Loucy (cell line): ENCODE measurements at regions not wholly inside any gene's neighbourhood (a gene's known extent, or its start where the extent isn't known, plus 50 kb on each side); places are given as distances from the start of the nearest gene placed in this dataset.

ENCODE experiments used
- H2AFZ ChIP-seq: fragments of 200-600 bp; sonication (generic); 2 replicates; pipeline ENCODE4 v1.6.0; 2016; ENCODE audit warnings: antibody characterized with exemption, mild to moderate bottlenecking, low read length, moderate library complexity
- H3F3A ChIP-seq: fragments of 200-600 bp; 2 replicates; pipeline ENCODE4 v1.6.0; 2016; ENCODE audit warnings: antibody characterized with exemption, low read depth, mild to moderate bottlenecking
- H3K27me3 ChIP-seq: fragments of 200-600 bp; sonication (generic); 2 replicates; pipeline ENCODE4 v1.6.1; 2014; ENCODE audit warnings: low read length, mild to moderate bottlenecking; ENCODE audit not compliant: insufficient read depth, poor library complexity, severe bottlenecking
- H3K36me3 ChIP-seq: fragments of 200-600 bp; sonication (generic); 2 replicates; pipeline ENCODE4 v1.6.1; 2016; ENCODE audit warnings: low read length; ENCODE audit not compliant: insufficient read depth
- H3K4me1 ChIP-seq: fragments of 200-600 bp; sonication (generic); 2 replicates; pipeline ENCODE4 v1.5.1; 2014; ENCODE audit warnings: low read length, mild to moderate bottlenecking; ENCODE audit not compliant: insufficient read depth, poor library complexity, severe bottlenecking
- H3K4me2 ChIP-seq: fragments of 200-600 bp; sonication (generic); 2 replicates; pipeline ENCODE4 v1.6.0; 2014; ENCODE audit warnings: antibody characterized with exemption, low read length, low read depth, mild to moderate bottlenecking; ENCODE audit not compliant: poor library complexity, severe bottlenecking
- H3K4me3 ChIP-seq: fragments of 200-600 bp; sonication (generic); 2 replicates; pipeline ENCODE4 v1.5.1; 2014; ENCODE audit warnings: low read length, mild to moderate bottlenecking, mixed read lengths; ENCODE audit not compliant: poor library complexity, severe bottlenecking
- H3K79me2 ChIP-seq: fragments of 200-600 bp; sonication (generic); 2 replicates; pipeline ENCODE4 v1.6.1; 2014; ENCODE audit warnings: low read length; ENCODE audit not compliant: insufficient read depth
- H3K9ac ChIP-seq: fragments of 200-600 bp; sonication (generic); 2 replicates; pipeline ENCODE4 v1.6.0; 2014; ENCODE audit warnings: mild to moderate bottlenecking, low read depth, low read length, moderate library complexity; ENCODE audit not compliant: poor library complexity, severe bottlenecking
- H3K9me2 ChIP-seq: fragments of 200-600 bp; sonication (generic); replicated peaks from 2 replicates; pipeline ENCODE4 v1.6.1; 2016; ENCODE audit warnings: low read depth, low read length, mixed read lengths
- H3K9me3 ChIP-seq: fragments of 200-600 bp; sonication (generic); 2 replicates; pipeline ENCODE4 v1.6.1; 2014; ENCODE audit warnings: mild to moderate bottlenecking, antibody characterized with exemption, low read length, low read depth; ENCODE audit not compliant: insufficient read depth
- H4K20me1 ChIP-seq: fragments of 200-600 bp; sonication (generic); 2 replicates; pipeline ENCODE4 v1.6.0; 2014; ENCODE audit warnings: antibody characterized with exemption, low read length, mild to moderate bottlenecking; ENCODE audit not compliant: insufficient read depth, poor library complexity, severe bottlenecking
- EZH2phosphoT487 ChIP-seq: fragments of 200-600 bp; IDR thresholded peaks from 2 replicates; pipeline ENCODE4 v1.6.1; 2018; ENCODE audit warnings: antibody characterized with exemption, mild to moderate bottlenecking, moderate library complexity, borderline replicate concordance
- TF ChIP-seq, protein P1 (sequence below): fragments of 200-600 bp; sonication (generic); conservative IDR thresholded peaks from 2 replicates; pipeline ENCODE4 v1.5.1; 2014; ENCODE audit warnings: mild to moderate bottlenecking, antibody characterized with exemption, low read length

DNA sequence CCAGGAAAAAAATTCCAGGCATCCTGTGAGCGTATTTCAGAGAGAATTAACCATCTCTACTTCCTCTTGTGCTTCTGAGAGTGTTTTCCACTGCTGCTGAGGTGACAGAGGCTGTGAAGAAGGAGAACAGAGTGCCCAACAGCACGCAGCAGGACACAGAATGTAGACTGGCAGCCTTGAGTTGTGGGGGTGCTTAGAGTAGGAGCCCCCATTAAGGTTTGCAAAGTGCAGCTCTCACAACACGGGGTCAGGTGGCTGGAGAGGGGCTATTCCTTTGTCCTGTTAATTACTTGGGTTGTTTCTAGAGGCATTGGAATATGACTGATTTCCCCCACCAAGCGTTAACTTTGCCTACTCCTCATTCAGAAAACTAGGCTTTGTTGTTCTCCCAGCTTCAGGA, 370.6 kb downstream of the TSHZ3 start:
- no peak overlapping the region for H3K4me2 ChIP-seq
- TF ChIP-seq EZH2phosphoT487, result no peak
- TF ChIP-seq, protein P1, sequence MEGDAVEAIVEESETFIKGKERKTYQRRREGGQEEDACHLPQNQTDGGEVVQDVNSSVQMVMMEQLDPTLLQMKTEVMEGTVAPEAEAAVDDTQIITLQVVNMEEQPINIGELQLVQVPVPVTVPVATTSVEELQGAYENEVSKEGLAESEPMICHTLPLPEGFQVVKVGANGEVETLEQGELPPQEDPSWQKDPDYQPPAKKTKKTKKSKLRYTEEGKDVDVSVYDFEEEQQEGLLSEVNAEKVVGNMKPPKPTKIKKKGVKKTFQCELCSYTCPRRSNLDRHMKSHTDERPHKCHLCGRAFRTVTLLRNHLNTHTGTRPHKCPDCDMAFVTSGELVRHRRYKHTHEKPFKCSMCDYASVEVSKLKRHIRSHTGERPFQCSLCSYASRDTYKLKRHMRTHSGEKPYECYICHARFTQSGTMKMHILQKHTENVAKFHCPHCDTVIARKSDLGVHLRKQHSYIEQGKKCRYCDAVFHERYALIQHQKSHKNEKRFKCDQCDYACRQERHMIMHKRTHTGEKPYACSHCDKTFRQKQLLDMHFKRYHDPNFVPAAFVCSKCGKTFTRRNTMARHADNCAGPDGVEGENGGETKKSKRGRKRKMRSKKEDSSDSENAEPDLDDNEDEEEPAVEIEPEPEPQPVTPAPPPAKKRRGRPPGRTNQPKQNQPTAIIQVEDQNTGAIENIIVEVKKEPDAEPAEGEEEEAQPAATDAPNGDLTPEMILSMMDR, result no peak

GRCh38 chr19:30969591-30969990, 379.6 kb downstream of the TSHZ3 start:
- Histone ChIP-seq H3K9me3 (peaks cover 4% of the 10 kb centered on the region; the same call in 1 of the 2 replicates), H3K79me2 (no peaks in the 10 kb centered on the region), H3K4me3 (no peak overlapping the region)

More for the DNA sequence above, 370.6 kb downstream of the TSHZ3 start:
- H3F3A ChIP-seq, result no peaks in the 10 kb centered on the region
- H3K4me1 ChIP-seq, result no peaks in the 10 kb centered on the region
- no peak overlapping the region for H3K9ac ChIP-seq
- H3K36me3 ChIP-seq, result no peaks in the 10 kb centered on the region
- no peak overlapping the region for H3K4me3 ChIP-seq
- no peaks in the 10 kb centered on the region for H3K79me2 ChIP-seq
- H4K20me1 ChIP-seq, result no peaks in the 10 kb centered on the region
- no peak overlapping the region for H2AFZ ChIP-seq
- H3K9me3 ChIP-seq, result peaks cover 3% of the 10 kb centered on the region; the same call in 1 of the 2 replicates
- no peaks in the 10 kb centered on the region for H3K9me2 ChIP-seq
- H3K27me3 ChIP-seq, result no peaks in the 10 kb centered on the region

GRCh38 chr19:30968841-30969399, 380.3 kb downstream of the TSHZ3 start:
- H2AFZ ChIP-seq, result no peak overlapping the region
- H4K20me1 ChIP-seq, result no peaks in the 10 kb centered on the region
- H3K27me3 ChIP-seq, result no peaks in the 10 kb centered on the region
- H3K79me2 ChIP-seq, result no peaks in the 10 kb centered on the region
- H3K9ac ChIP-seq, result no peak overlapping the region
- H3K4me3 ChIP-seq, result no peak overlapping the region
- H3K4me2 ChIP-seq, result no peak overlapping the region
- H3K4me1 ChIP-seq, result no peaks in the 10 kb centered on the region
- no peaks in the 10 kb centered on the region for H3K36me3 ChIP-seq
- peaks cover 9% of the 10 kb centered on the region; the same call in 1 of the 2 replicates for H3K9me3 ChIP-seq
- no peaks in the 10 kb centered on the region for H3K9me2 ChIP-seq
- no peaks in the 10 kb centered on the region for H3F3A ChIP-seq
- no peak for TF ChIP-seq EZH2phosphoT487
- TF ChIP-seq, protein P1, result no peak

More at GRCh38 chr19:30969591-30969990, 379.6 kb downstream of the TSHZ3 start:
- H3K36me3 ChIP-seq, result no peaks in the 10 kb centered on the region
- TF ChIP-seq EZH2phosphoT487, result no peak
- TF ChIP-seq, protein P1, result no peak
- H3F3A ChIP-seq, result no peaks in the 10 kb centered on the region
- H3K27me3 ChIP-seq, result no peaks in the 10 kb centered on the region
- no peak overlapping the region for H3K4me2 ChIP-seq
- H2AFZ ChIP-seq, result no peak overlapping the region
- H3K9ac ChIP-seq, result no peak overlapping the region
- no peaks in the 10 kb centered on the region for H4K20me1 ChIP-seq
- H3K4me1 ChIP-seq, result no peaks in the 10 kb centered on the region
- no peaks in the 10 kb centered on the region for H3K9me2 ChIP-seq
